Loucy (cell line): ENCODE measurements at regions not wholly inside any gene's neighbourhood (a gene's known extent, or its start where the extent isn't known, plus 50 kb on each side); places are given as distances from the start of the nearest gene placed in this dataset.

Experiments used
- EZH2phosphoT487 ChIP-seq: fragments of 200-600 bp; IDR thresholded peaks from 2 replicates; pipeline ENCODE4 v1.6.1; 2018; ENCODE audit warnings: antibody characterized with exemption, mild to moderate bottlenecking, moderate library complexity, borderline replicate concordance
- TF ChIP-seq, protein P1 (sequence below): fragments of 200-600 bp; sonication (generic); conservative IDR thresholded peaks from 2 replicates; pipeline ENCODE4 v1.5.1; 2014; ENCODE audit warnings: mild to moderate bottlenecking, antibody characterized with exemption, low read length

DNA sequence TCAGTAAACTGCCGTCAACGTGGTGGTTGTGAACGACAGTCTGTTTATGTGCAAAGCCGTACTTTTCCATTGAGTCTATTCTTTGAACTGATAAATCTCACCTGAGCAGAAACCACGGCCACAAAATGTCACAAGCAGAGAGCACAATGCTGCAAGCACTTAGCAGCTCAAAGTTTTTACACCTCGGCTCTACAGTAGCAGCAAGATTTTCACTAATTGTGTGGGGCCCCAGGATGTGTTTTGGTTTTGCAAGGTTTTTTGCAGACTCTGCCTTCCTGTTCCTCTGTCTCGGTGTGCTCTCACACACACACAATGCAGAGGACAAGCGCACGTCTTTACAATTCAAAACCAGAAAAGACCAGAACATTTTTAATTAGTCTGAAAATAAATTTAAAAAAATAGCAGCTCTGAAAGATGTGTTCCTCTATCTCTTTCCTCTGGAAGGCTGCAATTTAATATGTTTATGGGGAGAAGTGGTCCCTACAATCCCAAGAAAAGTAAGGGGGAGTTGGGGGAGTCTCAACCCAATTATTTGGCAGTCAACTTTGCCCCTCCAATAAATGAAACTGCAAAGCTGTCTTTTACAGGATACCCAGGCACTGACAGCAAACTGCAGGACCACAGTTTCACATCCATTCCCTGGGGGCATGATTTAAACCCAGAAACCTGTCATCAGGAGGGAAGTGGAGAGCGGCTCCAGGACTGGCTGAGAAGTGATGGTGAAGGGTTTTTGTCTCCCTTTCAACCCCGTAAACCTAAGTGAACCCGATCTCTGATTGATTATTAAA lies 73.8 kb upstream of the SFMBT2 start:
- TF ChIP-seq, protein P1, sequence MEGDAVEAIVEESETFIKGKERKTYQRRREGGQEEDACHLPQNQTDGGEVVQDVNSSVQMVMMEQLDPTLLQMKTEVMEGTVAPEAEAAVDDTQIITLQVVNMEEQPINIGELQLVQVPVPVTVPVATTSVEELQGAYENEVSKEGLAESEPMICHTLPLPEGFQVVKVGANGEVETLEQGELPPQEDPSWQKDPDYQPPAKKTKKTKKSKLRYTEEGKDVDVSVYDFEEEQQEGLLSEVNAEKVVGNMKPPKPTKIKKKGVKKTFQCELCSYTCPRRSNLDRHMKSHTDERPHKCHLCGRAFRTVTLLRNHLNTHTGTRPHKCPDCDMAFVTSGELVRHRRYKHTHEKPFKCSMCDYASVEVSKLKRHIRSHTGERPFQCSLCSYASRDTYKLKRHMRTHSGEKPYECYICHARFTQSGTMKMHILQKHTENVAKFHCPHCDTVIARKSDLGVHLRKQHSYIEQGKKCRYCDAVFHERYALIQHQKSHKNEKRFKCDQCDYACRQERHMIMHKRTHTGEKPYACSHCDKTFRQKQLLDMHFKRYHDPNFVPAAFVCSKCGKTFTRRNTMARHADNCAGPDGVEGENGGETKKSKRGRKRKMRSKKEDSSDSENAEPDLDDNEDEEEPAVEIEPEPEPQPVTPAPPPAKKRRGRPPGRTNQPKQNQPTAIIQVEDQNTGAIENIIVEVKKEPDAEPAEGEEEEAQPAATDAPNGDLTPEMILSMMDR = no peak
- no peak for TF ChIP-seq EZH2phosphoT487
